ENCODE measurements at regions not wholly inside any gene's neighbourhood (a gene's known extent, or its start where the extent isn't known, plus 50 kb on each side); places are given as distances from the start of the nearest gene placed in this dataset.
"Not testable (repeated sequence)": the region's sequence is repeated elsewhere in the genome, so short reads cannot be mapped to it uniquely, and the experiment has no call there.

DNA sequence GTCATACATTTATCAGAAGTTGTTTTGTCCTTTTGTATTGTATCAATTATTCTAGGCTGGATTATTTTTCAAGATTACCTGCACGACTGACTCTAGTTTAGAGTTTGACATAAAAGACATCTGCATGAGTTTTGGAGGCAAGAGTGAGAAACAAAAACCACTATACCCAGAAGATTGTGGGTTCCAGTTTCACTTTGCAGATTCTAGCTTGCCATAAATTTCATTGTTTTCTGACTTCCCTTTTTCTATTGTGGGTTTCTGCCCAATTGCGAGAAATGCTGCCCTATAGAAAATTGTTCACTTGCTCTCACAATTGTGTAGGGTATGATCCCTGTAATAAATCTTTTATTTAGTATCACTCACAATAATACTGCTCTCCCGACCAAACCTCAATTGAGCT, 1043.4 kb upstream of the CDH10 start:
- no peaks in the 10 kb centered on the region for H3K79me2 ChIP-seq (ENCODE audit: insufficient read depth, low read depth, low read length)
- 0 out of 2 replicates have a peak, but pooled peaks cover 10% of the 10 kb centered on the region for H3K9me3 ChIP-seq (ENCODE audit: low read length)
- DNase-seq (ENCODE audit: low spot score) = no peak
- H3K27ac ChIP-seq (ENCODE audit: low read depth, low read length, poor library complexity, severe bottlenecking) = no peak overlapping the region
- no peaks in the 10 kb centered on the region for H3K36me3 ChIP-seq (ENCODE audit: insufficient read depth, low read length)
- ChIA-PET POLR2A (no interaction called here), CTCF (ENCODE audit: unreplicated experiment) (no interaction called here)
- BruUV-seq (replicated peaks) = no TSS peak
- H2AFZ ChIP-seq (ENCODE audit: low read length) = no peak overlapping the region
- H3K9me2 ChIP-seq (ENCODE audit: insufficient read depth, low read length) = no peaks in the 10 kb centered on the region
- no peak overlapping the region for H3K4me3 ChIP-seq (ENCODE audit: low read depth, low read length, poor library complexity, severe bottlenecking)
- H3K4me2 ChIP-seq (ENCODE audit: low read length) = no peak overlapping the region
- H3K4me1 ChIP-seq (ENCODE audit: insufficient read depth, low read length, poor library complexity, severe bottlenecking) = no peaks in the 10 kb centered on the region
- intact Hi-C loops (cut with micrococcal nuclease; ENCODE audit: unreplicated experiment) = no loop called here
- TF ChIP-seq EZH2phosphoT487 (IDR thresholded peaks at IDR 0.05; ENCODE audit: borderline replicate concordance, low read depth, low read length) (no peak), CTCF (conservative IDR thresholded peaks at IDR 0.05; ENCODE audit: low read length) (no peak)
- no peaks in the 10 kb centered on the region for H4K20me1 ChIP-seq (ENCODE audit: insufficient read depth, low read length)

DNA sequence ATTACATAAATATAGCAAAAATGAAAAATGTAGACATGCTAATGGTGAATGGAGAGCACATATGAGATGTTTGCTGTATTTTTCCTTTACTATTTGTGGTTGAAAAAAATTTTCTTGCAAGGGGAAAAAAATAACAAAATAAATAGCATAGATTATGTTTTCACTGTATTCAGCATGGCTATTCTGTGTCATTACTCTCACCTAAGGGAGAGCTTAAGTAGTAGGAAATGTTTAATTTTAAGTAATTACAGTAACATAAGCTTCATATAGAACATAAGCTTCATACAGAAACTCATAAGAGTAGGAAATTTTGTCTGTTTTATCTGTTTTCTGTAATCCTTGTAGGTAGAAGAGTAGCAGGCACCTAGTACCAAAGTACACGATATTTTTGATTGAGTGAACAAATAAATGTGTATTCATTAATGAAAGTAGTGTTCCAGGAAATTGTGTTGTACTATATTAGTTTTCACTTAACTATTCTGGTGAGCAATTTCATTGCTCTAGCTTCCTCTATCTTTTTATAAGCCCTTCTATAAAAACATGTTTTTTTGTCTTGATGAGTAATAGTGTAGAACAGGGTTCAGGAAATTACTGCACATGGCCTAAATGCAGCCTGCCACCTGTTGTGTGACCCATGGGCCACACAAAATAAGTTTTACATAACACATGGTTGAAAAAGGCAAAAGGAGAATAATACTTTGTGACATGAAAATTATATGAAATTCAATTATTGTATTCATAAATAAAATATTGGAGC, 1025.0 kb upstream of the CDH10 start:
- BruUV-seq (replicated peaks) = no TSS peak
- no peak overlapping the region for H3K4me2 ChIP-seq (ENCODE audit: low read length)
- DNase-seq (ENCODE audit: low spot score) = no peak
- no peaks in the 10 kb centered on the region for H3K9me2 ChIP-seq (ENCODE audit: insufficient read depth, low read length)
- peaks cover 4% of the 10 kb centered on the region; the same call in 1 of the 2 replicates for H3K9me3 ChIP-seq (ENCODE audit: low read length)
- no peaks in the 10 kb centered on the region for H3K36me3 ChIP-seq (ENCODE audit: insufficient read depth, low read length)
- no peaks in the 10 kb centered on the region for H3K79me2 ChIP-seq (ENCODE audit: insufficient read depth, low read depth, low read length)
- ChIA-PET CTCF (ENCODE audit: unreplicated experiment) (no interaction called here), POLR2A (interaction anchor here (1.2 kb wide), 1 partner anchor 19 kb away, joined by 4 read pairs; no protein-coding TSS in a partner anchor)
- no peaks in the 10 kb centered on the region for H3K4me1 ChIP-seq (ENCODE audit: insufficient read depth, low read length, poor library complexity, severe bottlenecking)
- no peaks in the 10 kb centered on the region for H4K20me1 ChIP-seq (ENCODE audit: insufficient read depth, low read length)
- no peak overlapping the region for H3K4me3 ChIP-seq (ENCODE audit: low read depth, low read length, poor library complexity, severe bottlenecking)
- no peak overlapping the region for H2AFZ ChIP-seq (ENCODE audit: low read length)
- intact Hi-C loops (cut with micrococcal nuclease; ENCODE audit: unreplicated experiment) = no loop called here
- H3K27ac ChIP-seq (ENCODE audit: low read depth, low read length, poor library complexity, severe bottlenecking) = no peak overlapping the region
- no peak for TF ChIP-seq EZH2phosphoT487 (IDR thresholded peaks at IDR 0.05; ENCODE audit: borderline replicate concordance, low read depth, low read length)

GRCh38 chr5:25662610-25663009, 1017.8 kb upstream of the CDH10 start:
- CTCF ChIA-PET (ENCODE audit: unreplicated experiment) = no interaction called here
- H3K4me3 ChIP-seq (ENCODE audit: low read depth, low read length, poor library complexity, severe bottlenecking) = no peak overlapping the region

GRCh38 chr5:25650316-25650715, 1005.5 kb upstream of the CDH10 start:
- H3K9me3 ChIP-seq (ENCODE audit: low read length); H3K9me2 ChIP-seq (ENCODE audit: insufficient read depth, low read length); H4K20me1 ChIP-seq (ENCODE audit: insufficient read depth, low read length); intact Hi-C loops (cut with micrococcal nuclease; ENCODE audit: unreplicated experiment); H3K79me2 ChIP-seq (ENCODE audit: insufficient read depth, low read depth, low read length); H3K36me3 ChIP-seq (ENCODE audit: insufficient read depth, low read length); BruUV-seq (replicated peaks); H3K27ac ChIP-seq (ENCODE audit: low read depth, low read length, poor library complexity, severe bottlenecking); DNase-seq (ENCODE audit: low spot score); H2AFZ ChIP-seq (ENCODE audit: low read length); CTCF ChIA-PET (ENCODE audit: unreplicated experiment); H3K4me3 ChIP-seq (ENCODE audit: low read depth, low read length, poor library complexity, severe bottlenecking); H3K4me1 ChIP-seq (ENCODE audit: insufficient read depth, low read length, poor library complexity, severe bottlenecking); H3K4me2 ChIP-seq (ENCODE audit: low read length): not testable (repeated sequence)
- POLR2A ChIA-PET = interaction anchor here (0.6 kb wide), 1 partner anchor 17 kb away, joined by 3 read pairs; no protein-coding TSS in a partner anchor

More at GRCh38 chr5:25662610-25663009, 1017.8 kb upstream of the CDH10 start:
- no peaks in the 10 kb centered on the region for H3K9me2 ChIP-seq (ENCODE audit: insufficient read depth, low read length)
- H3K27ac ChIP-seq (ENCODE audit: low read depth, low read length, poor library complexity, severe bottlenecking) = no peak overlapping the region
- no TSS peak for BruUV-seq (replicated peaks)
- intact Hi-C loops (cut with micrococcal nuclease; ENCODE audit: unreplicated experiment) = no loop called here
- no peak for DNase-seq (ENCODE audit: low spot score)
- no peak overlapping the region for H3K4me2 ChIP-seq (ENCODE audit: low read length)
- H4K20me1 ChIP-seq (ENCODE audit: insufficient read depth, low read length) = no peaks in the 10 kb centered on the region
- H3K9me3 ChIP-seq (ENCODE audit: low read length) = 0 out of 2 replicates have a peak, but pooled peaks cover 9% of the 10 kb centered on the region
- no peak overlapping the region for H2AFZ ChIP-seq (ENCODE audit: low read length)
- H3K36me3 ChIP-seq (ENCODE audit: insufficient read depth, low read length) = no peaks in the 10 kb centered on the region
- POLR2A ChIA-PET = no interaction called here
- no peaks in the 10 kb centered on the region for H3K4me1 ChIP-seq (ENCODE audit: insufficient read depth, low read length, poor library complexity, severe bottlenecking)
- TF ChIP-seq CTCF (conservative IDR thresholded peaks at IDR 0.05; ENCODE audit: low read length) = no peak
- TF ChIP-seq EZH2phosphoT487 (IDR thresholded peaks at IDR 0.05; ENCODE audit: borderline replicate concordance, low read depth, low read length) = no peak
- no peaks in the 10 kb centered on the region for H3K79me2 ChIP-seq (ENCODE audit: insufficient read depth, low read depth, low read length)

All from OCI-LY7 (cell line).